GM12878 (cell line): ENCODE measurements at regions not wholly inside any gene's neighbourhood (a gene's known extent, or its start where the extent isn't known, plus 50 kb on each side); places are given as distances from the start of the nearest gene placed in this dataset.
"Not testable (repeated sequence)": the region's sequence is repeated elsewhere in the genome, so short reads cannot be mapped to it uniquely, and the experiment has no call there.

Experiments
- ATAC-seq: fragments of 200-7000 bp; cut with Tn5 transposase; 3 replicates; pipeline ENCODE4 v1.9.1; 2020; ENCODE audit warnings: mild to moderate bottlenecking, moderate library complexity
- BruUV-seq: library from RNA; stranded (reverse); fragments of 400-500 nt; replicated peaks from 2 replicates; lab custom pipeline; 2021; lab: Mats Ljungman, UMichigan
- CTCF ChIA-PET: fragments of 300-600 bp; sonication (Branson Sonifier 250); formaldehyde crosslinking; extraction: SDS; loops from one replicate; lab custom pipeline; 2021; ENCODE audit warnings: inconsistent platforms; lab: Yijun Ruan, JAX
- POLR2A ChIA-PET: fragments of 350-600 bp; formaldehyde crosslinking; extraction: SDS; loops from one replicate; lab custom pipeline; 2021; ENCODE audit warnings: inconsistent platforms; lab: Charles Lee
- RAD21 ChIA-PET: fragments of 300-600 bp; sonication (Branson Sonifier 250); formaldehyde crosslinking; loops from one replicate; lab custom pipeline; 2023; ENCODE audit warnings: antibody characterized with exemption; ENCODE audit not compliant: unreplicated experiment; lab: Charles Lee
- SMC1A ChIA-PET: fragments of 300-600 bp; sonication (Branson Sonifier 250); formaldehyde crosslinking; loops from one replicate; lab custom pipeline; 2023; ENCODE audit not compliant: unreplicated experiment, uncharacterized antibody; lab: Charles Lee
- DNase-seq: peaks from one replicate; pipeline ENCODE4 v3.0.0-alpha.2; 2011; ENCODE audit warnings: low read depth, low spot score
- FAIRE-seq: peaks from 3 replicates; lab custom pipeline; 2011; peaks lifted over from hg19 to GRCh38; lab: Jason Lieb, UNC
- H2AFZ ChIP-seq: 2 replicates; pipeline ENCODE4 v1.6.0; 2011; ENCODE audit warnings: low read depth, low read length, control low read depth; ENCODE audit not compliant: control insufficient read depth
- H3K27ac ChIP-seq: 2 replicates; pipeline ENCODE4 v1.5.1; 2011; ENCODE audit warnings: control low read depth; ENCODE audit not compliant: control insufficient read depth, insufficient read depth
- H3K27me3 ChIP-seq, 2 experiments: replicated peaks in 1 of 2; 2 replicates each; pipeline versions ENCODE4 v1.6.0 to v1.6.1; 2011; ENCODE audit warnings: low read length in 1 of 2; ENCODE audit not compliant: control insufficient read depth in 2 of 2, insufficient read depth in 2 of 2
- H3K36me3 ChIP-seq, 2 experiments: 2 replicates each; pipeline ENCODE4 v1.5.1; 2011; ENCODE audit warnings: low read length in 1 of 2; ENCODE audit not compliant: control insufficient read depth in 2 of 2, insufficient read depth in 2 of 2
- H3K4me1 ChIP-seq: 2 replicates; pipeline ENCODE4 v1.6.1; 2011; ENCODE audit warnings: mild to moderate bottlenecking, low read length, moderate library complexity, mixed read lengths; ENCODE audit not compliant: control insufficient read depth, insufficient read depth
- H3K4me2 ChIP-seq: 2 replicates; pipeline ENCODE4 v1.6.0; 2011; ENCODE audit warnings: control low read depth; ENCODE audit not compliant: control insufficient read depth, insufficient read depth
- H3K4me3 ChIP-seq: fragments of 200-600 bp; sonication (generic); 2 replicates; pipeline ENCODE4 v1.5.1; 2016
- H3K79me2 ChIP-seq: 2 replicates; pipeline ENCODE4 v1.6.0; 2011; ENCODE audit warnings: low read length; ENCODE audit not compliant: control insufficient read depth, insufficient read depth
- H3K9ac ChIP-seq: 2 replicates; pipeline ENCODE4 v1.8.0; 2011; ENCODE audit warnings: low read length, control low read depth, mixed read lengths; ENCODE audit not compliant: control insufficient read depth, insufficient read depth
- H3K9me3 ChIP-seq: replicated peaks from 3 replicates; pipeline ENCODE4 v1.5.1; 2011; ENCODE audit warnings: mild to moderate bottlenecking, low read length; ENCODE audit not compliant: control insufficient read depth, insufficient read depth
- H4K20me1 ChIP-seq: 2 replicates; pipeline ENCODE4 v1.6.0; 2011; ENCODE audit not compliant: control insufficient read depth, insufficient read depth
- JUNB ChIP-seq: IDR thresholded peaks from 2 replicates; pipeline ENCODE4 v1.6.1; 2016; ENCODE audit warnings: antibody characterized with exemption, mild to moderate bottlenecking
- ZNF207 ChIP-seq: fragments of 450-650 bp; IDR thresholded peaks from 2 replicates; pipeline ENCODE4 v1.6.1; 2014; ENCODE audit warnings: antibody characterized with exemption, mild to moderate bottlenecking, borderline replicate concordance
- WGBS: methylation state at CpG from one replicate; pipeline ENCODE4 v1.1.6; 2016; ENCODE audit warnings: low lambda C conversion rate; ENCODE audit not compliant: insufficient replicate concordance, insufficient coverage; ENCODE audit errors: missing lambda C conversion rate; 5-methylcytosine and 5-hydroxymethylcytosine counted together
- in situ Hi-C: fragments of 300-500 bp; cut with MboI; formaldehyde crosslinking; loops from 9 replicates; pipeline ENCODE4 v1.14.3; 2018; ENCODE audit warnings: mixed read lengths
- intact Hi-C: fragments of 100-400 bp; cut with micrococcal nuclease; formaldehyde crosslinking; loops from one replicate; pipeline ENCODE4 v1.14.2; 2022; ENCODE audit not compliant: unreplicated experiment
- TF ChIP-seq, protein P1 (sequence below): fragments of 450-650 bp; IDR thresholded peaks from 2 replicates; pipeline ENCODE4 v1.6.1; 2017; ENCODE audit warnings: borderline replicate concordance
- TF ChIP-seq, protein P2 (sequence below): IDR thresholded peaks from 2 replicates; pipeline ENCODE4 v1.6.1; 2012; ENCODE audit warnings: mild to moderate bottlenecking, low read depth, low read length

DNA sequence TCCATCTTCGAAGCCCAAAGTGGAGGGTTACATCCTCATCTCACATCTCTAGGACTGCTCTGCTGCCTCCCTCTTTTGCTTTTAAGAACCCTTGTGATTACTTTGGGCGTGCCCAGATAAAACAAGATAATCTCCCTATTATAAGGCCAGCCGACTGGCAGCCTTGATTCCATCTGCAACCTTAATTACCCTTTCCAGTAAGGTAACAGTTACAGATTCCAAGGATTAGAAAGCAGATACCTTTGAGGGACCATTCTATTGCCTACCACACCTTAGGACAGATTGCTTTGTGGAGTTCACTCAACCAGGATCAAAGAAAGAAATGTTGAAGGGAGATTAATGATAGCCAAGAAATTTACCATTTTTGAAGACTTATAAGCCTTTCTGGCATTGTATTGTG is 250.8 kb upstream of the ACVR2A start (continued):
- no peak for TF ChIP-seq ZNF207
- TF ChIP-seq JUNB: no peak
- TF ChIP-seq, protein P1, sequence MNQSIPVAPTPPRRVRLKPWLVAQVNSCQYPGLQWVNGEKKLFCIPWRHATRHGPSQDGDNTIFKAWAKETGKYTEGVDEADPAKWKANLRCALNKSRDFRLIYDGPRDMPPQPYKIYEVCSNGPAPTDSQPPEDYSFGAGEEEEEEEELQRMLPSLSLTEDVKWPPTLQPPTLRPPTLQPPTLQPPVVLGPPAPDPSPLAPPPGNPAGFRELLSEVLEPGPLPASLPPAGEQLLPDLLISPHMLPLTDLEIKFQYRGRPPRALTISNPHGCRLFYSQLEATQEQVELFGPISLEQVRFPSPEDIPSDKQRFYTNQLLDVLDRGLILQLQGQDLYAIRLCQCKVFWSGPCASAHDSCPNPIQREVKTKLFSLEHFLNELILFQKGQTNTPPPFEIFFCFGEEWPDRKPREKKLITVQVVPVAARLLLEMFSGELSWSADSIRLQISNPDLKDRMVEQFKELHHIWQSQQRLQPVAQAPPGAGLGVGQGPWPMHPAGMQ: no peak
- TF ChIP-seq, protein P2, sequence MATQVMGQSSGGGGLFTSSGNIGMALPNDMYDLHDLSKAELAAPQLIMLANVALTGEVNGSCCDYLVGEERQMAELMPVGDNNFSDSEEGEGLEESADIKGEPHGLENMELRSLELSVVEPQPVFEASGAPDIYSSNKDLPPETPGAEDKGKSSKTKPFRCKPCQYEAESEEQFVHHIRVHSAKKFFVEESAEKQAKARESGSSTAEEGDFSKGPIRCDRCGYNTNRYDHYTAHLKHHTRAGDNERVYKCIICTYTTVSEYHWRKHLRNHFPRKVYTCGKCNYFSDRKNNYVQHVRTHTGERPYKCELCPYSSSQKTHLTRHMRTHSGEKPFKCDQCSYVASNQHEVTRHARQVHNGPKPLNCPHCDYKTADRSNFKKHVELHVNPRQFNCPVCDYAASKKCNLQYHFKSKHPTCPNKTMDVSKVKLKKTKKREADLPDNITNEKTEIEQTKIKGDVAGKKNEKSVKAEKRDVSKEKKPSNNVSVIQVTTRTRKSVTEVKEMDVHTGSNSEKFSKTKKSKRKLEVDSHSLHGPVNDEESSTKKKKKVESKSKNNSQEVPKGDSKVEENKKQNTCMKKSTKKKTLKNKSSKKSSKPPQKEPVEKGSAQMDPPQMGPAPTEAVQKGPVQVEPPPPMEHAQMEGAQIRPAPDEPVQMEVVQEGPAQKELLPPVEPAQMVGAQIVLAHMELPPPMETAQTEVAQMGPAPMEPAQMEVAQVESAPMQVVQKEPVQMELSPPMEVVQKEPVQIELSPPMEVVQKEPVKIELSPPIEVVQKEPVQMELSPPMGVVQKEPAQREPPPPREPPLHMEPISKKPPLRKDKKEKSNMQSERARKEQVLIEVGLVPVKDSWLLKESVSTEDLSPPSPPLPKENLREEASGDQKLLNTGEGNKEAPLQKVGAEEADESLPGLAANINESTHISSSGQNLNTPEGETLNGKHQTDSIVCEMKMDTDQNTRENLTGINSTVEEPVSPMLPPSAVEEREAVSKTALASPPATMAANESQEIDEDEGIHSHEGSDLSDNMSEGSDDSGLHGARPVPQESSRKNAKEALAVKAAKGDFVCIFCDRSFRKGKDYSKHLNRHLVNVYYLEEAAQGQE: no peak

DNA sequence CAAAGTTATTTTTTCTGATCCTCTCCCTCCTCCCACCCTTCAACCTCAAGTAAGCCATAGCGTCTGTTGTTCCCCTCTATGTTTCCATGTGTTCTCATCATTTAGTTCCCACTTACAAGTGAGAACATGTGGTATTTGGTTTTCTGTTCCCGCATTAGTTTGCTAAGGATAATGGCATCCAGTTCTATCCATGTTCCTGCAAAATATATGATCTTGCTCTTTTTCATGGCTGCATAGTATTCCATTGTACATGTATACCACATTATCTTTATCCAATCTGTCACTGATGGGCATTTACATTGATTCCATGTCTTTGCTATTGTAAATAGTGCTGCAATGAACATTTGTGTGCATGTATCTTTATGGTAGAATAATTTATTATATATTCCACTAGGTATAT is 252.0 kb upstream of the ACVR2A start:
- DNase-seq, H3K36me3 ChIP-seq, RAD21 ChIA-PET, H3K27ac ChIP-seq, intact Hi-C loops, H3K9me3 ChIP-seq, H3K4me1 ChIP-seq, H2AFZ ChIP-seq, H3K79me2 ChIP-seq, in situ Hi-C loops, H3K4me2 ChIP-seq, FAIRE-seq, BruUV-seq, SMC1A ChIA-PET, ATAC-seq, H3K27me3 ChIP-seq, POLR2A ChIA-PET, H4K20me1 ChIP-seq, H3K9ac ChIP-seq, H3K4me3 ChIP-seq: not testable (repeated sequence)
- CTCF ChIA-PET: interaction anchor here (1.3 kb wide), 1 partner anchor 16 kb away, joined by 3 read pairs; no protein-coding TSS in a partner anchor
- 45% methylated on average over 2 of the region's 2 CpGs for WGBS
